ENCODE measurements at regions not wholly inside any gene's neighbourhood (a gene's known extent, or its start where the extent isn't known, plus 50 kb on each side); places are given as distances from the start of the nearest gene placed in this dataset.

- no peak for ATAC-seq
- DNase-seq (ENCODE audit: low spot score): no peak
These were observed 93.3 kb upstream of the VPREB1 start for GRCh38 chr22:22151308-22151707.

GRCh38 chr22:22150457-22150856, 94.1 kb upstream of the VPREB1 start:
- no peak for ATAC-seq
- no peak for DNase-seq (ENCODE audit: low spot score)

GRCh38 chr22:22148905-22149304, 95.7 kb upstream of the VPREB1 start:
- ATAC-seq (no peak), DNase-seq (ENCODE audit: low spot score) (no peak)

DNA sequence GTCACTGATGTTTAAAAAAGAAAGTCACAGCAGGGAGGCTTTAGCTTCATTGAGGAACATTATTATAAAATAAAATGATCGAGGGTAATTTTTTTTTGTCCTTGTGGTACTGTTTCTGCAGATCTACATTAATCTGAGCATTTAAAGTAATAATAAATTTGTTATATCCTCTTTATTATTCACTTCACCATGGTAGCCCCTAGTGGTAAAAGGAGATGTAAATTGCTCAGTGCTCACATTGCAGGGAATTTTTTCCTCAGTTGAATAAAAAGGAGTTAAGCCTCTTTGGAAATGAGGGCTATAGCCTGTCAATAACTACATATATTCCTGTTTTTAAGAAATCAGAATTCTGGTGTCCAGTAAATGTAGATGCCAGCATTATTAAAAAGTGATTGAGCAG, 99.7 kb upstream of the VPREB1 start:
- DNase-seq (ENCODE audit: low spot score): no peak
- no peak for ATAC-seq

DNA sequence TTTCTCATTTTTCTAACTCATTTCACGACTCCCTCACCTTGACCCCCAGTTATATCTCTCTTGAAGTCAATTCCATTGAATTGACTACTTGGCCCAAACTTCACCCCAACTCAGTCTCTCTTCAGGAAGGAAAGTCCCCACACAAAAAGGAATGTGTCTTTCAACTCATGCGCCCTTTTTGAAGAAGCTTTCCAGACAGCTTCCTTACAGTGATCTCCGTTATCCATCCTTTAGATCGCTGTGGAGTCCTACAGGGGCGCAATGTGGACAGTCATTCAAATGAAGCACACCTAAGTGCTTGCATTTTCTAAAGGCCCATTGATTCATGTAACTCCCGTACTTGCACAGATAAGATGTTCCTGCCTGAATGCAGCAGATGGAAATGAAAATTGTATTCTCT, 101.1 kb upstream of the VPREB1 start:
- ATAC-seq: no peak
- DNase-seq (ENCODE audit: low spot score): no peak

GRCh38 chr22:22142661-22143060, 101.9 kb upstream of the VPREB1 start:
- DNase-seq (ENCODE audit: low spot score): no peak
- no peak for ATAC-seq

DNA sequence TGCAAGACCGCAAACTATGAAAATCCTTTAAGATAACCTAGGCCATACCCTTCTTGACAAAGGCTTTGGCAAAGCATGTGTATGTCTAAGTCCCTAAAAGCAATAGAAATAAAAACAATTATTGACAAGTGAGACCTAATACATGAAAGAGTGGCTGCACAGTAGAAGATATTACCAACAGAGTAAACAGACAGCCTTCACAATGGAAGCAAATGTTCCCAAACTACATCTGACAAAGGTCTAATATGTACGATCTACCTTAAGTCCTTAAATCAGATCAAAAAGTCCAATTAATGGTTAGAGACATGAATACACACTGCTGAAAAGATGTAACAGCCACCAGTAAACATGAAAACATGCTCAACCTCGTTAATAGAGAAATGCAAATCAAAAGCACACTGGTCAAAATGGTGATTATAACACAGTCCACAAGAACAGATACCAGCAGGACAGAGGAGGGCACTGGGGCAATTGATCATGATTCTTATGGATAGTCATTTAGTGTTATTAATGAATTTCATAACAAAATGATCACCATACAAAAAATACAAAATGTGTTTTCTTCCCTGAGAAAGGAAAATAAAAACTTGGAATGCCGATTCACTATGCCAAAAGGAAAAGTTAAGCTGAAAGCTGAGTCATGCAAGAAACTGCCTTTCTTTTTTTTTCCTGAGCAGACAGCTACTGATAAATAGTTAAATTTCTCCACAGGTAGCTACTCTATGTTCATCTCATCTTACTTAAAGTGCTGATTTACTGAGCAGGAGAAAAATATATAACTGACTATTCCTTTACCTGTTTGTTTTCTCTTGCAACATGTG, 102.6 kb upstream of the VPREB1 start:
- DNase-seq (ENCODE audit: low spot score) (no peak), ATAC-seq (no peak)

- no peak for ATAC-seq
These were observed 103.6 kb upstream of the VPREB1 start for GRCh38 chr22:22141031-22141430.

GRCh38 chr22:22139364-22139763, 105.2 kb upstream of the VPREB1 start:
- no peak for ATAC-seq

More at GRCh38 chr22:22141031-22141430, 103.6 kb upstream of the VPREB1 start:
- DNase-seq (ENCODE audit: low spot score): no peak

GRCh38 chr22:22138915-22139314, 105.7 kb upstream of the VPREB1 start:
- ATAC-seq (no peak), DNase-seq (ENCODE audit: low spot score) (no peak)

More at GRCh38 chr22:22139364-22139763, 105.2 kb upstream of the VPREB1 start:
- DNase-seq (ENCODE audit: low spot score): no peak

GRCh38 chr22:22137891-22138290, 106.7 kb upstream of the VPREB1 start:
- ATAC-seq: no peak
- no peak for DNase-seq (ENCODE audit: low spot score)

DNA sequence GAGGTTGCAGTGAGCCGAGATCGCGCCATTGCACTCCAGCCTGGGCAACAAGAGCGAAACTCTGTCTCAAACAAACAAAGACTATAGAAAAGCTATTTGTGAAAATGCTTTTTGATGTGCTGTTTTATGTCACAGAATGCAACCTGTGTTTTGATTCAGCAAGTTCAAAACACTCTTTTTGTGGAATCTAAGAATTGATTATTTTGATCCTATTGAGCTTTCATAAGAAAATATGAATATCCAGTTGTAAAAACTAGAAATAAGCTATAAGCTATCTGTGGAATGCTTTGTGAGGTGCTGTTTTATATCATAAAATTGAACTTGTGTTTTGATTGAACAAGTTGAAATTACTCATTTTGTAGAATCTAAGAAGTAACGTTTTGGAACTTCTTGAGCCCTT, 110.7 kb upstream of the VPREB1 start:
- no peak for DNase-seq (ENCODE audit: low spot score)
- ATAC-seq: no peak

DNA sequence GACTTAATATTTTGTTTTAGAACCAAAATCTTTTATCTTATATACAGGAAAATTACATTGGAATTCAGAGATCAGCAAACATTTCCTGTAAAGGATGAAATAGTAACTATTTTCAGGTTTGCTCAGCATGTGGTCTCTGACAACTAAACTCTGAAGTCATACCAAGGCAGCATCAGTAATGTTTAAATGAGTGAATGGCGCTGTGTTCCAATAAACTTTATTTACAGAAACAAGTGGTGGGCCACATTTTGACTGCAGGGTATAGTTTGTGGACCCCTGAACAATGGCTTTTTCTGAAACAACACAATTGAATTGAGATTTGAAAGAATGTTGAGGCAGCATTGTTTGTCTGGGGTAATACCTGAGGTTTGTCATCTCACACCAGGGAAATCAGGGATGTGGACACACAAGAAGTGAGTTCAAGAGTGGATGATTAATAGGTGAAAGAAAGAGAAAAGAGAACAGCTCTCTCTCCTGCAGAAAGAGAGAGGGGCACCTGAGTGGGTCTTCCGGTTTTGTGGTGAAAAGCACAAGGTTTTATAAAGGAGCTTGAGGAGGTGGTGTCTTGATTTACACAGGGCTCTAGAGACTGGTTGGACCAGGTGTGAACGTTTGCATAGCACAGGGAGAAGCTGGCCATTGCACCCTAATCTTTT, 113.5 kb upstream of the VPREB1 start:
- ATAC-seq (no peak), DNase-seq (ENCODE audit: low spot score) (no peak)

DNA sequence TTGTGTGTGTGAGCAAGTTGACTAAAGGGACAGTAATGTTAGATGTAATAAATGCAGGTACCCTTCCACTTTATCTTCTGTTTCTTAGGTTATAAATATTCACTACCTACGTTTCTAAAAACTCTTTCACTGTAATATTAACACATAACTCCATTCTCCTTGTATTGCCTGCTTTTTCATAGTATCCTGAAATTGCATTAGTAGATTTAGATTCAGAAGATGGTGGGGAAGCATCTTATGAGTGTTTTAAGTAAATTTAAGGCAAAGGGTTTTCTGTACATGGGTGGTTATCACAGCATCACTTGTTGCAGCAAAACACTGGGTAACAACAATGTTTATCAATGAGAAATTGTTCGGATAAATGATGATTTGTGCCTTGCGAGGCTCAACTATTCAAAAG, 115.2 kb upstream of the VPREB1 start:
- no peak for ATAC-seq
- DNase-seq (ENCODE audit: low spot score): no peak

- no peak for DNase-seq (ENCODE audit: low spot score)
- ATAC-seq: no peak
These were observed 116.1 kb upstream of the VPREB1 start for GRCh38 chr22:22128440-22128839.

DNA sequence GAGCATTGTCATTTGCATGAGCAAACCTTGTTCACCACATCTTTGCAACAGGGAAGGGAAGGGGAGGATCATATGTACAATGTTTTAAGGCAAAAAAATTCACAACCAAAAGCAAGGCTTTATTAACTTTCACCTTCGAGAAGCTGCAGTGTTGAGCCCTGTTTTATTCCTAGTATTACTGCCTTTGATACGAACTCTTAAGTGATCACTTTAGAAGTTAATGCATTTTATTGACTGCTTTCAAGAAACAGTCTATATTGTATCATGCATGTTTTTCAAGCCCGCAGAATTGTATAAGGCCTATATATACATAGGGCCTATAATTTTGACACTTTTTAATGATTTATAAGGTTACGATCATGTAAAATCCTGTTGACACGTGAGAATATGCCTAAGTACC, 117.5 kb upstream of the VPREB1 start:
- DNase-seq (ENCODE audit: low spot score) (no peak), ATAC-seq (no peak)

GRCh38 chr22:22125579-22126468, 118.8 kb upstream of the VPREB1 start:
- ATAC-seq (no peak), DNase-seq (ENCODE audit: low spot score) (no peak)

DNA sequence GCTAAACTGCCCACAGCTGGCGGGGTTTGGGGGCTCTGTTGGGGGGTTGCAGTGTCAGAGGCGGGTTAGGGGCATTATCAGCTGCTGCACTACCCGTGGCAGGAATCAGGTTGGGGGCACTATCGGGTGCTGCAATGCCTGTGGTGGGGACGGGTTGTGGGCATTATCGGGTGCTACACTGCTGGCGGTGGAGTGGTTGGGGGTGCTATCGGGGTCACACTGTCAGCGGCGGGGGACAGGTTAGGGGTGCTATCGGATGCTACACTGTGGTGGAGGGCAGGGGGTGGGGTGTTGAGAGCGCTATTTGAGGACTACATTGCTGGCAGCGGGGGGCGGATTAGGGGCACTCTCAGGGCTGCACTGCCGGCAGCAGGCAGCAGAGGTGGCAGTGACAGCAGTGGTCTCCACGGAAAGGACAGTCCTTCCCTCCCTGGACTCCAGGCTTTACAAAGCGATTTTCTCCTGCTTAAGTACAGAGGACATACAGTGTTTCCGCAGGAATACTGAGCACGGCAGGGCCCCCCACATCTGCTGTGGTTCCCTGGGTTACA, 119.5 kb upstream of the VPREB1 start:
- DNase-seq (ENCODE audit: low spot score): no peak
- no peak for ATAC-seq

GRCh38 chr22:22124374-22124773, 120.2 kb upstream of the VPREB1 start:
- DNase-seq (ENCODE audit: low spot score): no peak
- ATAC-seq: no peak

- ATAC-seq: no peak
- no peak for DNase-seq (ENCODE audit: low spot score)
These were observed 120.7 kb upstream of the VPREB1 start for GRCh38 chr22:22123960-22124278.
